ENCODE measurements at regions not wholly inside any gene's neighbourhood (a gene's known extent, or its start where the extent isn't known, plus 50 kb on each side); places are given as distances from the start of the nearest gene placed in this dataset.

DNA sequence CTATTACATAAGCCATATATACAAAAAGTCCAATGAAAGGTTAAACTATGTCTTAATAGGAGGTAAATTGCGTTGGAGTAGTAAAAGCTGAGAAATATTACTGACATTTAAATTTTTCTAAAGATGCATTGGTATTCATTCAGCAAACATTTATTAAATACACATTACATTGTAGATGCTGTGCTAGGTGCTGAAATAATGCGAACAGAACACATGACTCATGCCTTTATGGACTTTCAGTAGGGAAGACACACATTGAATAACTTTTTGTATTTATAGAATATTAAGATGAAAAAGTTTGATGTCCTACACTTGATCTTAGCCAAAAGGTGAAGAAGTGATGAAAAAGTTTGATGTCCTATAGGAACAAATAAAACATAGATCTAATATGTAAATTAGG lies 871.1 kb upstream of the SLIT2 start:
- TF ChIP-seq CTCF (IDR thresholded peaks at IDR 0.05 in 8 of 11, conservative IDR thresholded peaks at IDR 0.05 in 3 of 11) (no peak), POLR2A (IDR thresholded peaks at IDR 0.05) (no peak), POLR2AphosphoS5 (IDR thresholded peaks at IDR 0.05) (no peak)
